Common myeloid progenitor, CD34-positive (primary cell): ENCODE measurements at regions not wholly inside any gene's neighbourhood (a gene's known extent, or its start where the extent isn't known, plus 50 kb on each side); places are given as distances from the start of the nearest gene placed in this dataset.

Experiments
- CTCF ChIA-PET: fragments of 350-600 bp; sonication (Branson Sonifier 250); formaldehyde crosslinking; loops from one replicate; lab custom pipeline; 2021; ENCODE audit warnings: antibody characterized with exemption; lab: Charles Lee
- POLR2A ChIA-PET: fragments of 350-600 bp; sonication (Branson Sonifier 250); formaldehyde crosslinking; loops from one replicate; lab custom pipeline; 2021; ENCODE audit warnings: antibody characterized with exemption; lab: Charles Lee
- DNase-seq, 3 donors: peaks; one replicate each; pipeline versions ENCODE4 v3.0.0 to v3.0.0-alpha.2; 2013
- H3K27ac ChIP-seq, 2 experiments: 1 replicate in 1 of 2; 2 replicates in 1 of 2; pipeline ENCODE4 v1.7.0; 2013; ENCODE audit warnings: inconsistent platforms in 2 of 2, low read length in 2 of 2, mild to moderate bottlenecking in 2 of 2, low read depth in 1 of 2, moderate library complexity in 1 of 2; ENCODE audit not compliant: severe bottlenecking in 2 of 2, insufficient read depth in 1 of 2, poor library complexity in 1 of 2
- H3K27me3 ChIP-seq, 5 experiments: replicated peaks in 2 of 5; 1 replicate in 3 of 5; 2 replicates in 2 of 5; pipeline versions ENCODE4 v1.6.1 to v1.7.0; 2013; ENCODE audit warnings: low read length in 4 of 5, mild to moderate bottlenecking in 2 of 5, moderate library complexity in 2 of 5, inconsistent platforms in 1 of 5; ENCODE audit not compliant: insufficient read depth in 5 of 5, control insufficient read depth in 4 of 5
- H3K36me3 ChIP-seq, 4 experiments: 1 replicate in 2 of 4; 2 replicates in 2 of 4; pipeline versions ENCODE4 v1.6.1 to v1.7.0; 2013; ENCODE audit warnings: low read length in 3 of 4, control low read depth in 1 of 4, mild to moderate bottlenecking in 1 of 4; ENCODE audit not compliant: control insufficient read depth in 4 of 4, insufficient read depth in 4 of 4
- H3K4me1 ChIP-seq, 4 experiments: 1 replicate in 3 of 4; 2 replicates in 1 of 4; pipeline versions ENCODE4 v1.6.1 to v1.7.1; 2013; ENCODE audit warnings: low read length in 3 of 4, mild to moderate bottlenecking in 3 of 4, control low read depth in 1 of 4, inconsistent platforms in 1 of 4, moderate library complexity in 1 of 4; ENCODE audit not compliant: control insufficient read depth in 4 of 4, insufficient read depth in 4 of 4; ENCODE audit errors: control extremely low read depth in 1 of 4
- H3K4me3 ChIP-seq, 7 experiments: 1 replicate in 4 of 7; 2 replicates in 3 of 7; pipeline versions ENCODE4 v1.5.1 to v1.7.0; 2013; ENCODE audit warnings: mild to moderate bottlenecking in 7 of 7, low read length in 6 of 7, moderate library complexity in 6 of 7, inconsistent platforms in 2 of 7, low read depth in 2 of 7, control low read depth in 1 of 7; ENCODE audit not compliant: insufficient read depth in 4 of 7, control insufficient read depth in 1 of 7; ENCODE audit errors: extremely low read depth in 1 of 7
- H3K9me3 ChIP-seq, 5 experiments: 1 replicate in 4 of 5; 2 replicates in 1 of 5; pipeline versions ENCODE4 v1.6.1 to v1.7.1; 2013; ENCODE audit warnings: low read length in 4 of 5, mild to moderate bottlenecking in 2 of 5, inconsistent platforms in 1 of 5, low read depth in 1 of 5, moderate library complexity in 1 of 5; ENCODE audit not compliant: control insufficient read depth in 4 of 5, insufficient read depth in 2 of 5; ENCODE audit errors: control extremely low read depth in 1 of 5
- WGBS: methylation state at CpG from one replicate; pipeline ENCODE4 v1.1.5; 2013; ENCODE audit not compliant: insufficient coverage; 5-methylcytosine and 5-hydroxymethylcytosine counted together

GRCh38 chr11:42344204-42344792, 884.8 kb upstream of the LRRC4C start:
- ChIA-PET POLR2A (no interaction called here), CTCF (interaction anchor here (1.4 kb wide), 1 partner anchor 12 kb away, joined by 3 read pairs; no protein-coding TSS in a partner anchor)
- Histone ChIP-seq H3K27me3 (no peaks in the 10 kb centered on the region), H3K4me3 (no peak overlapping the region), H3K27ac (no peak overlapping the region), H3K4me1 (no peaks in the 10 kb centered on the region), H3K36me3 (no peaks in the 10 kb centered on the region), H3K9me3 (no peaks in the 10 kb centered on the region)
- DNase-seq = no peak
- 99% methylated on average over 20 of the region's 25 CpGs for WGBS

DNA sequence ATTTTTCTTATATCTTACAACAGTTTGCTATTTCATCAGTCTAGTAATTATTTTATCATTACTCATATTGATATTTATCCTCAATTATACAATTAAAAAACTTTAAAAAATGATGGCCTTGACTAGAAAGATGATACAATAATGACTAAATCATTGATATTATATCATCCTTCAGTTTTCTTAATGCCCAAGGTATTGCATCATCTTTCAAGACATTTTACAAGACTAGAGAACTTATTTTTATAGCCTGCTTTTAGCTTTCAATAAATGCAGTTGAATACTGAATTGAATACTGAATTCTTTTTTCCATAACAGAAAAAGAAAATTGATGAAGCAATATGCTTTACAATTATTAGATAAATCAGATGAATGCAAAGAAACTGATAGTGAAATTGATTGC, 886.5 kb upstream of the LRRC4C start:
- Histone ChIP-seq H3K4me1 (no peaks in the 10 kb centered on the region), H3K27me3 (no peaks in the 10 kb centered on the region), H3K4me3 (no peak overlapping the region), H3K9me3 (no peaks in the 10 kb centered on the region), H3K27ac (no peak overlapping the region), H3K36me3 (no peaks in the 10 kb centered on the region)
- no peak for DNase-seq
- ChIA-PET CTCF (no interaction called here), POLR2A (no interaction called here)

DNA sequence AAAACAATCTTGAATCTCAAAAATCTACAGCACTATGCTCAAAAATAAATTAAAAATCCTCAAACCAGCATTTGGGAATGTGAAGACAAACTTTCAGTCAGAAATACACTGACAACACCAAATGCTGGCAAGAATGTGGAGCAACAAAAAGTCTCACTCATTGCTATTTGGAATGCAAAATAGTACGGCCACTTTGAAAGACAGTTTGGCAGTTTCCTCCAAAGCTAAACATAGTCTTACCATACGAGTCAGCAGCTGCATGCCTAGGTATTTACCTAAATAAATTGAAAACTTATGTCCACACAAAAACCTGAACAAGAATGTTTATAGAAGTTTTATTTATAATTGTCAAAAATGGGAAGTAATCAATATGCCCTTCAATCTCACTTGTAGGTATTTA, 904.2 kb upstream of the LRRC4C start:
- Histone ChIP-seq H3K9me3 (no peaks in the 10 kb centered on the region), H3K4me1 (no peaks in the 10 kb centered on the region), H3K4me3 (no peak overlapping the region), H3K36me3 (no peaks in the 10 kb centered on the region), H3K27ac (no peak overlapping the region), H3K27me3 (no peaks in the 10 kb centered on the region)
- ChIA-PET CTCF (no interaction called here), POLR2A (no interaction called here)
- 80% methylated on average over 1 of the region's 2 CpGs for WGBS
- no peak for DNase-seq

DNA sequence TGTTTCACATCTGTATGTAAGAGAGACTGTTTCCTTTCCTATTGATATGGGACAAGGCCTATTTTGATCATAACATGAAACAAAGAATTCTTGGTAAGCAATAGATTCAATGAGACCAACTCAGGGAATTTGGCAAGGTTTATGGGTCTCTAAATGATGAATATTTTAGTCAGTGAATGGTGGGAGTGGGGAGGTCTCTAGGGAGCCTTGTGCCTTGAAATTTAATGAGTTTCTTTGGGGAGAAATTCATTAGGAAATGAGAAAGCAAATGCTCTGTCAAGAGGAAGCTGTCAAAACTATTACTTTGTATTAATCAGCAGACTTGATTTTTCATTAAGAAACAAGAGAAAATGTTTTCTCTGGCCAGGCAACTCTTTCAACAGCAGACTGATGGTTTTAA, 921.7 kb upstream of the API5 start:
- Histone ChIP-seq H3K36me3 (no peaks in the 10 kb centered on the region), H3K4me3 (no peak overlapping the region), H3K4me1 (no peaks in the 10 kb centered on the region), H3K27me3 (no peaks in the 10 kb centered on the region), H3K9me3 (peaks cover 0 to 4% (median 0%) of the 10 kb centered on the region in 5 experiments), H3K27ac (no peak overlapping the region)
- CTCF ChIA-PET = no interaction called here
- POLR2A ChIA-PET = no interaction called here
- no peak for DNase-seq

- Histone ChIP-seq H3K27ac (no peak overlapping the region), H3K9me3 (peaks cover 0 to 4% (median 0%) of the 10 kb centered on the region in 5 experiments), H3K4me3 (no peak overlapping the region), H3K27me3 (no peaks in the 10 kb centered on the region), H3K4me1 (no peaks in the 10 kb centered on the region), H3K36me3 (no peaks in the 10 kb centered on the region)
- DNase-seq = no peak
- ChIA-PET CTCF (no interaction called here), POLR2A (no interaction called here)
Observed at GRCh38 chr11:42397483-42397882, 914.3 kb upstream of the API5 start.

- Histone ChIP-seq H3K9me3 (no peaks in the 10 kb centered on the region), H3K4me3 (no peak overlapping the region), H3K27ac (no peak overlapping the region), H3K4me1 (no peaks in the 10 kb centered on the region), H3K36me3 (no peaks in the 10 kb centered on the region), H3K27me3 (no peaks in the 10 kb centered on the region)
- POLR2A ChIA-PET = no interaction called here
- 19% methylated on average over 3 of the region's 3 CpGs for WGBS
- CTCF ChIA-PET = no interaction called here
- DNase-seq = peak in 1 of 3 donors; percentile 36
Observed at GRCh38 chr11:42407341-42407740, 904.5 kb upstream of the API5 start.

- Histone ChIP-seq H3K36me3 (no peaks in the 10 kb centered on the region), H3K4me3 (no peak overlapping the region), H3K27me3 (no peaks in the 10 kb centered on the region), H3K4me1 (no peaks in the 10 kb centered on the region), H3K27ac (no peak overlapping the region), H3K9me3 (no peaks in the 10 kb centered on the region)
- WGBS = 78% methylated on average over 3 of the region's 6 CpGs
- peak in 2 of 3 donors; percentile 27 to 55 for DNase-seq
- ChIA-PET CTCF (no interaction called here), POLR2A (no interaction called here)
Observed at GRCh38 chr11:42410251-42410955, 901.4 kb upstream of the API5 start.
